HG03159 (cell line): ENCODE measurements at regions not wholly inside any gene's neighbourhood (a gene's known extent, or its start where the extent isn't known, plus 50 kb on each side); places are given as distances from the start of the nearest gene placed in this dataset.
"Not testable (repeated sequence)": the region's sequence is repeated elsewhere in the genome, so short reads cannot be mapped to it uniquely, and the experiment has no call there.

Experiments used
- ATAC-seq: cut with Tn5 transposase; IDR thresholded peaks from one replicate; pipeline ENCODE4 v1.9.1; 2021; ENCODE audit warnings: mild to moderate bottlenecking, moderate library complexity; ENCODE audit not compliant: unreplicated experiment

DNA sequence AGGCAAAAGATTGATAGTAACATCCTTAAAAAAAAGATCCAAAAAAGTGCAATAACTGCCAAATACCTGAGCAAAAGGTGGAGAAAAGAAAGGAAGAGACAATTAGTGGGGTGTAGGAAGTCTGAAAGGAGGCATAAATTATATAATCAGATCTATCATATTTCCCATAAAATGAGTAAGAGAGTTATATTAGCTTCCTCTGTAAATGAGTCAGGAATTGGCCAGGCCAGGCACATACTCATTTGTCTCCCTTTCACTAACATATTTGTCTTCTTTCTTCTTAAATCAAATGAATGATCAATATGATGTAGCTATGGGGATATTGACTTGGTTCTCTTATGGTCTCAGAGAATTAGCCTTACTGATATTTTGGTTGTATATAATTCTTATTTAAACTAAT is 292.3 kb upstream of the CADM2 start:
- no peak for ATAC-seq

DNA sequence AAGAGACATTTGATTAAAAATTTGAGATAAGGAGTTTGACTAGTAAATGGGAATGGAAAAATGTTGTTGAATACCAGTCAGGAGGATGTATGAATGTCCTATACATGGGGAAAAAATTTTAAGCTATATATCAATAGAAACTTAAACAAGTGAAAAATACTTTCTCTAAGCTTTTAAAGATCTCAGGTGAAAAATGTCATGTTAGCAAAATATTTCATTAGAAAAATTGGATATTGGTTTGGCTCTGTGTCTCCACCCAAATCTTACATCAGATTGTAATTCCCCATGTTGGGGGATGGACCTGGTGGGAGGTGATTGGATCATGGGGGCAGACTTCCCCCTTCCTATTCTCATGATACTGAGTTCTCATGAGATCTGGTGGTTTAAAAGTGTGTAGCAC is 279.6 kb upstream of the CADM2 start:
- ATAC-seq, result no peak

DNA sequence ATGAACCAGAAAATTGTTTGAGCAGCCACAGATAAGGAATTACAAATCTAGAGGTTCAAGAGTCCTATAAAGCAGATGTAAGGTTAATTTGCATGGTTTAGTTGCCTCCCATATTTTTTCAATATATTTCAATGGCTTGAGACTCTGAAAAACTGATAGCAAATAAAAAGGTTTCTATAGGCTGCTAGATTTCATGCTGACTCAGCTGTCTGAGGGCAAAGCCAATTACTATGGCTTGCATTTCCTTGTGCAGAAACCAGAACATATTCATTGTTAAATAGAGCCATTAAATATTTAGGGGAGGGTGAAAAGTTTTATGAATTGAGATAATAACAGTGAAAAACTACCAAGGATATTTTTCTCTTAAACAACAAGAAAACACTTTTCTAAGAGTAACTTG is 278.1 kb upstream of the CADM2 start:
- ATAC-seq, result no peak

GRCh38 chr3:84683493-84683892 is 275.3 kb upstream of the CADM2 start:
- no peak for ATAC-seq

GRCh38 chr3:84685467-84685866 is 273.3 kb upstream of the CADM2 start:
- no peak for ATAC-seq

GRCh38 chr3:84692261-84692660 is 266.5 kb upstream of the CADM2 start:
- ATAC-seq, result no peak

DNA sequence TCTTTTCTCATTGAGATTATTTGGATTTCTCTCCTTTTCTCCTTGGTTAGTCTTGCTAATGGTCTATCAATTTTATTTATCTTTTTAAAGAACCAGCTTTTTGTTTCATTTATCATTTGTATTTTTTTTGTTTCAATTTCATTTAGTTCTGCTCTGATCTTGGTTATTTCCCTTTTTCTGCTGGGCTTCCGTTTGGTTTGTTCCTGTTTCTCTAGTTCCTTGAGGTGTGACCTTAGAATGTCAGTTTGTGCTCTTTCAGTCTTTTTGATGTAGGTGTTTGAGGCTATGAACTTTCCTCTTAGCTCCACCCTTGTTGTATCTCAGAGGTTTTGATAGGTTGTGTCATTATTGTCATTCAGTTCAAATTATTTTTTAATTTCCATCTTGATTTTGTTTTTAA is 248.5 kb upstream of the CADM2 start:
- not testable (repeated sequence) for ATAC-seq

- ATAC-seq, result no peak
Observed at GRCh38 chr3:84717894-84718293, 240.9 kb upstream of the CADM2 start.

DNA sequence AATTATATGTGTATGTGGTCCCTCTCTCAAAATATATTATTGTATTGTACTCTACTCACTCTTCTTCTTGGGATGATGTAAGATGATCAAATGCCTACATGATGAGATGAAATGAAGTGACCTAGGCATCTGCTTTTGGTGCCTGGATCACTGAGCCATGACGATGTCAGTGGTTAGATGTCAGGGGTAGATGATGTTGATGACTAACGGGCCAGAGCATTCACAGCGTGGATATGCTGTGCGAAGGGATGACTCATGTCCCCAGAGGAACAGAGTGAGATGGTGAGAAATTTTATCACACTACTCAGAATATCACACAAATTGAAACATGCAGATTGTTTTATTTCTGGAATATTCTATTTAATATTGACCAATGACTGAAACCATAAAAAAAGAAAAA is 233.9 kb upstream of the CADM2 start:
- ATAC-seq, result no peak

- no peak for ATAC-seq
Observed at GRCh38 chr3:84727616-84728015, 231.2 kb upstream of the CADM2 start.

- not testable (repeated sequence) for ATAC-seq
Observed at GRCh38 chr3:84734731-84735130, 224.1 kb upstream of the CADM2 start.

DNA sequence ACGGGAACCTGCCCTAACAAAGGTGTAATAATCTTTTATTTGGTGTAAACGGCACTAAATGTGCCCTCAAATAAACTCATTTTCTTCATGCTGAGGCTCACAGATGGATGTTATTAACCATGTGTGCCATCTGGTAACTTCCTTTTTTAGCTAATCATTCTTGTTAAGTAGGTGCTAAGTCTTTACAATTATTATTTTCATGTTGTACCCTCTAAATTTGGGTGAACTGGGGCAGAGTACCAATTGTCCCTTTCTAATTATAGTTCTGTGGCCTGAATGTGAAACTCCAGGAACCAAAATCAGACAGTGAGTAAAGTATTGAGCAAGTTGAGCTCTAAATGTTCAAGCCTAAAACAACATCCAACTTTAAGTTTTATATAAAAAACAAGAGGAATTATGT is 220.7 kb upstream of the CADM2 start:
- no peak for ATAC-seq

DNA sequence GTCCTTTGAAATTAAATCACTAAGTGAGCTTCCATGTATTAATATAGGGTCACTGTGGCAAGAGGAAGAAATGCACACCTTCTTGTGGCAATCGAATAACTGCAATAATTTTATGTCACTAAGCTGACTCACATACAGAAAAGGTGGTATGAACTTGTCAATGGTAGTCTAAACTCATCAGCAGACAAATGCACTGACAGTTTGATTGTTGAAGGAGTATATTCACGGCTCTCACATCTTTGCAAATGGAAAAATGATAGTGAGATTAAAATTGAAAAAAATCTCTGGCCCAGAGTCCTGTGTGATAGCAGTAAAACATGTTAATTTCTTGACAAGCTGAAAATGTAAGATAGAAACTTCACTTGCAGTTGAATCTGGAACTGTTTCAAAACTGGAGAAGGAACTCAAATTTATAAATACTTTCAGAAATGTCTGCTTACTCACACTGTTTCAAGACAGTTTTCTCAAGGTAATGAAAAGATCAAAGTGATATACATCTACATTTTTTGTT is 215.8 kb upstream of the CADM2 start:
- no peak for ATAC-seq

GRCh38 chr3:84744130-84744529 is 214.7 kb upstream of the CADM2 start:
- no peak for ATAC-seq

DNA sequence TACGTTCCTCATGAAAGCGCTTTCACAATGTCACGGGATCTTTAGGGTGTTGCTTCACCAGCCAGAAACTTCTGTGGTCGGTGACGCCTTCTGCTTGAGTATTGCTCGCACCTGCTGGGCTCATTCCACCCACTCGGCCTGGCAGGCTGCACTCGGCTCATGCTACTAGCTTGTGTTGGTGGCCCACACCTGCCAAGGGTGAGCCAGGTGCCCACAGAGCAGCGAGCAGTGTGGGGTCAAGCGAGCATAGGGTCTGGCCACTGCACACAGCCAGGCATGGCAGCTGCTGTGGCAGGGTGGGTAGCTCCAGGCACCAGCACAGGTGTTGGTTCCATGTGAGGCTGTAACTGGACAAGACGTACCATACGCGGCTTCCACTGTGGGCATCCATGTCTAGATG is 202.9 kb upstream of the CADM2 start:
- no peak for ATAC-seq

- ATAC-seq, result no peak
Observed at GRCh38 chr3:84759361-84759760, 199.4 kb upstream of the CADM2 start.

GRCh38 chr3:84772841-84773240 is 185.9 kb upstream of the CADM2 start:
- no peak for ATAC-seq

DNA sequence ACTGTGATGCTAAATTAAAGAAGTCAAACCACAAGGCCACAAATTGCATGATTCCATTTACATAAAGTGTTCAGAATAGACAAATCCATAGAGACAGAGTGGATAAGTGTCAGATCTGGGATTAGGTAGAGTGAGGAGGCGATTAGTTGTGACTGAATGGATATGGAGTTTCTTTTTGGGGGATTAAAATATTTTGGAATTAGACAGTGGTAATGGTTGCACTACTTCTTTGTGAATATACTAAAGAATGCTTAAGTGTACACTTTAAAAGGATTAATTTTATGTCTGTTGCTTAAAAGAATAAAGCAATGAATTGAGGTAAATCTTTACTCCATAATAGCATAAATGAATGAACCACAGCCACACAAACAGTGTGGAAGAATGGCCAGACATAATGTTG is 175.5 kb upstream of the CADM2 start:
- no peak for ATAC-seq

DNA sequence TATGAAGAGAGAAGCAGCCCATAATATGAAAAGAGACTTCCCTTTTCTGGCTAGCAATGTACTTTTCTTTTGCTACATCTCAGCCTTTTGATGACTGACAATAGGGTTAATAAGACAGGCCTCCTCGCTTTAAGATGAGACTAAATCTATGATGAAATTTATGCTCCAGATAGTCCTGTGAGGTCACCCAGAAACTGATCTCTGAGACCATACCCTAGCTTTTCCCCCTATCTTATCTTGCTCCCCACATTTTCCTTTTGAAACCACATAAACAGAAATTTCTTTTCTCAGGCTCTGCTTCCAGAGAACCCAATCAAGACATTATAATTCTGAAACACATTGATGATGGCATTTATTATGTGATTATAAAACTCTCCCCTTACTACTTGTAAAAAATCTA is 168.8 kb upstream of the CADM2 start:
- ATAC-seq, result no peak

DNA sequence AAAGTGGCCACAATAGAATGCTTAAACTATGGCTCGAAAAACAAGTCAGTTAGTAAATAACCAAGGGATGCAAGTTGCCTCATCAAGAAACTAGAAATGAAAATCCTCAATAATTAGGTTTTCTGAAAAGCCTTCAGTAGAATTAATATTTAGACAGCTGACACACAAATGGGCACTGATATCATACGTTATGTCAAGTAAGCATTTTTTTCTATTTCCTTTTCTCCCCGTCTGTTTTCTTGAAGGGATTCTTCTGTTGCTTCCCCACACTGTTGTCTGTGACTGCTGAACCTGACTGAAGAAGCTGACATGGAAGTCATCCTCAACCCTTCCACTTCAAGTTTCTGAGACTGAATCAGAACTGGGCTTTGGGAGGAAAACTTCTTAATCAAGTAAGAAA is 151.8 kb upstream of the CADM2 start:
- ATAC-seq, result no peak

DNA sequence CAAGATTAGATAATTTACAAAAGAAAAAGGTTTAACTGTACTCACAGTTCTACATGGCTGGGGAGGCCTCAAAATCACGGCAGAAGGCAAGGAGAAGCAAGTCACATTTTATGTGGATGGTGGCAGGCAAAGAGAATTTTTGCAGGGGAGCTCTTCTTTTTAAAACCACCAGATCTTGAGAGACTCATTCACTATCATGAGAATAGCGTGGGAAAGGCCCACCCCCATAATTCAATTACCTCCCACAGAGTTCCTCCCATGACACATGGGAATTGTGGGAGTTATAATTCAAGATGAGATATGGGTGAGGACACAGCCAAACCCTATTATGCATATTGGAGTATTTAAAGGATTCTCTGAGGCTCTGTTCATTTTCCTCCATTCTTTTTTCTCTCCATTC is 138.7 kb upstream of the CADM2 start:
- ATAC-seq, result no peak

GRCh38 chr3:84820906-84821305 is 137.9 kb upstream of the CADM2 start:
- no peak for ATAC-seq

DNA sequence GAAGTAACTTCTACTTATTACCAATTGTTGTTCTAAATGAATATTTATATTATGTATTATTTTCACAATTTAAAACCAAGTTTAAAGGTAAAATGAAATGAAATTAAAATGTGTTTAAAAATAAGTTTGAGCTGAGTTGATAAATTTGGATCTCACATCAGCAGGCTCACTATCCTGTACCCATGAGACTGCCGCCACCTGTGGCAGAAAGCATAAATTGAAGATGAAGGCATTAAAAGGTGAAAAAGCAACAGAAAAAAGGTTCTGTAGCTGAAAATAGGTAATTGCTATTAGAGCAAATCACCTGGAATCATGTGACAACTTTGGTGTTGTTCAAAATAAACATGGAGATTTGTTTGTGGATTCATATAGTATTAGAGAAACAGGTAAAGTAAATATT is 133.0 kb upstream of the CADM2 start:
- no peak for ATAC-seq

DNA sequence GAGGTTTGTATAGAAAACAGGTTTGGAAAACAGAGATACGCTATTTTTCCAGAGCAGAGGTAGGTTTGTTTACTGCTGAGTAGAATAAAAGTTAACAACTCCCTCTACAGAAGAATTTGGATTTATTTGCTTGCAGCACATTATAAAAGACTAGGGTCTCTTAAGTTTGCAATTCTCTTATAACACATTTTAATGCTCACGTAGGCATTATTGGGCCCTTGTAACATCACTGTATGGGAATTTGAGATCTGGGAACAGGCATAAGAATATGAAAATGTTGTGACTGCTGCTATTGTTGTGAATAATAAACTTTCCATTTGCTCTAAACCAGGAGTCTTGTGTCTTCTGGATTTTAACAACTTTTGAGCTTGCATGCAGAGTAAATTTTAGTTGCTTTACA is 128.3 kb upstream of the CADM2 start:
- no peak for ATAC-seq
